Fibroblast of the aortic adventitia (primary cell): ENCODE measurements at regions not wholly inside any gene's neighbourhood (a gene's known extent, or its start where the extent isn't known, plus 50 kb on each side); places are given as distances from the start of the nearest gene placed in this dataset.

Source experiments
- DNase-seq: peaks from one replicate; pipeline ENCODE4 v3.0.0-alpha.2; 2010; ENCODE audit warnings: low read depth
- H3K4me3 ChIP-seq: 2 replicates; pipeline ENCODE4 v1.5.1; 2011; ENCODE audit warnings: low read depth, mild to moderate bottlenecking, control low read depth, low read length, moderate library complexity
- TF ChIP-seq, protein P1 (sequence below): IDR thresholded peaks from 2 replicates; pipeline ENCODE4 v1.5.1; 2011; ENCODE audit warnings: mild to moderate bottlenecking, low read length, control low read depth, inconsistent platforms; ENCODE audit not compliant: insufficient read depth

DNA sequence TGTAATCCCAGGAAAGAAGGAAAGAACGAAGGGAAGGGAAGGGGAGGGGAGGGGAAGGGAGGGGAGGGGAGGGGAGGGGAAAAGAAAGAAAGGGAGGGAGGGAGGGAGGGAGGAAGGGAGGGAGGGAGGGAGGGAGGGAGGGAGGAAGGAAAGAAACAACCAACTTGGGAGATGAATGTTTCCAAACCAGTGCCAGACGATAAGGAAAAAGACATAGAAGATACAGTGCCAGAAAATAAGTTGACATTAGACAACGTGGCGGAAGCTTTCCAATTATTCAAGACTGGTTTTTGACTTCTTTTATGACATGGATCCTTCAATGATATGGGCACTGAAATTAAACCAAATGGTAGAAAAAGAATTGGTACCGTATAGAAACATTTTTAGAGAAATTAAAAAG, 181.2 kb upstream of the POU5F2 start:
- H3K4me3 ChIP-seq, result no peak overlapping the region
- TF ChIP-seq, protein P1, sequence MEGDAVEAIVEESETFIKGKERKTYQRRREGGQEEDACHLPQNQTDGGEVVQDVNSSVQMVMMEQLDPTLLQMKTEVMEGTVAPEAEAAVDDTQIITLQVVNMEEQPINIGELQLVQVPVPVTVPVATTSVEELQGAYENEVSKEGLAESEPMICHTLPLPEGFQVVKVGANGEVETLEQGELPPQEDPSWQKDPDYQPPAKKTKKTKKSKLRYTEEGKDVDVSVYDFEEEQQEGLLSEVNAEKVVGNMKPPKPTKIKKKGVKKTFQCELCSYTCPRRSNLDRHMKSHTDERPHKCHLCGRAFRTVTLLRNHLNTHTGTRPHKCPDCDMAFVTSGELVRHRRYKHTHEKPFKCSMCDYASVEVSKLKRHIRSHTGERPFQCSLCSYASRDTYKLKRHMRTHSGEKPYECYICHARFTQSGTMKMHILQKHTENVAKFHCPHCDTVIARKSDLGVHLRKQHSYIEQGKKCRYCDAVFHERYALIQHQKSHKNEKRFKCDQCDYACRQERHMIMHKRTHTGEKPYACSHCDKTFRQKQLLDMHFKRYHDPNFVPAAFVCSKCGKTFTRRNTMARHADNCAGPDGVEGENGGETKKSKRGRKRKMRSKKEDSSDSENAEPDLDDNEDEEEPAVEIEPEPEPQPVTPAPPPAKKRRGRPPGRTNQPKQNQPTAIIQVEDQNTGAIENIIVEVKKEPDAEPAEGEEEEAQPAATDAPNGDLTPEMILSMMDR, result no peak
- DNase-seq, result no peak

DNA sequence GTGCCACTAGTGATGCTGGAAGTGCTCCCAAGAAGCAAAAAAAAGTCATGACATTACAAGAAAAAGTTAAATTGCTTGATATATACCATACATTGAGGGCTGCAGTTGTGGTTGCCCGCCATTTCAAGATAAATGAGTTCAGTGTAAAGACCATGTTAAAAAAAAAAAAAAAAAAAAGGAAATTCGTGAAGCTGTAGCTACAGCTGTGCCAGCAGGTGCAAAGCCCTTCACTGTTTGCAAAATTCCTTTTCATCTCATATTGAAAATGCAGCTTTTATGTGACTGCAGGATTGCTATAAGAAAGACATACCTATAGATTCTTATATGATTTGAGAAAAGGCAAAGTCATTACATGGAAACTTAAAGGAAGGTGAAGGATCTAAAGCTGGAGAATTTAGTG, 179.6 kb upstream of the POU5F2 start:
- DNase-seq, result no peak
- H3K4me3 ChIP-seq, result no peak overlapping the region
- TF ChIP-seq, protein P1, result no peak

DNA sequence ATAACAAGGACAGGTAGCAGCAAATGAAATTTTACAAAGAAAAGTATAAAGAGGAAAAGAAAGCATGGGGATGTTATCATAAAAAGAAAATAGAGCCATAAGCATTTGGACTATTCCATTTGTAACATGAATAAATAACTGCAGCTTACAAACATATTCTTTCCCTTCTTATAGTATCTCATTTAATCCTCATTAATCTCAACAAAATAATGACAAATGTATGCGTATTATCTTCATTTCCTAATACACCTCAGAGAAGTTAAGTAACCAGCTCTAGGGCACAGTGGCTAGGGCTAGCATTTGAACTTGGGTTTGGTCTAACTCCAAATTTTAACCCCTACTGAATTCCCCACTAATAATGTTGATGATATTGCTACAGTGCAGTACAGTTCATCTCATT, 175.5 kb upstream of the POU5F2 start:
- DNase-seq, result no peak
- H3K4me3 ChIP-seq, result no peak overlapping the region
- TF ChIP-seq, protein P1, result no peak

DNA sequence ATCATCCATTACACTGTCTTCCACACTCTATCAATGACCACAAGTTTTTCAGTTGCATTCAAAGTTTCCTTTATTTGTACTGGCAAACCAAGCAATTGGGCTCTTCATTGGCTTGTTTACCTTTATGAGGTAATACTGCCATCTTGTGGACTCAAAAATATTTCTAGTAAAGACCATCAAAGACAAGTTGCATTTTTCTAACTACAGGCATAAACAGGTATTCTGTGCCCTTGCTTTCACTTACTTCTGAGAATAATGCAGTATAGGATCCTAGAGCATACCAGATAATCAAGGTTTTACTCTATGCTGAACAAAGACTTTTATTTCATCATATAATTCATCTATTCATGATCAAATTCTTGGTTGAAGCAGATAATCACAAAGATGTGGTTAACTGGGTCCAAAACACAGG, 173.7 kb upstream of the POU5F2 start:
- TF ChIP-seq, protein P1, result peak; percentile 48
- peak; percentile 79 for DNase-seq
- H3K4me3 ChIP-seq, result no peak overlapping the region

DNA sequence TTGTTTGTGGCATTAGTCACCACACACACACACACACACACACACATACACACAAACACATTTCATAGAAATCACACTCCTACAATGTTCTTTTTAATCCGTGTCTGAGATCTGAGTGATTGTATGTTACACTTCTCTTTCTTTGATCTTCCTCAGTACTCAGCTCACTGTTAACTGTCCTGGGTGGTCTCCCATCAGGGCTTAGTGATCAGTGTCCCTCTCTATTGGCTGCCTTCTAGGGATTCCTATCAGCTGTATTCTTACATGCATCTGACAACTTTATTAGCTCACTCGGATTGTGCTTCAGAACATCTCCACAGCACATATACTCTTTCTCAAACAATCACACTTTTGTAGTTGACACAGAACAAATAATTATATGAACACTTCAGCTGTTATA, 170.2 kb upstream of the POU5F2 start:
- H3K4me3 ChIP-seq, result no peak overlapping the region
- TF ChIP-seq, protein P1, result no peak
- DNase-seq, result no peak

DNA sequence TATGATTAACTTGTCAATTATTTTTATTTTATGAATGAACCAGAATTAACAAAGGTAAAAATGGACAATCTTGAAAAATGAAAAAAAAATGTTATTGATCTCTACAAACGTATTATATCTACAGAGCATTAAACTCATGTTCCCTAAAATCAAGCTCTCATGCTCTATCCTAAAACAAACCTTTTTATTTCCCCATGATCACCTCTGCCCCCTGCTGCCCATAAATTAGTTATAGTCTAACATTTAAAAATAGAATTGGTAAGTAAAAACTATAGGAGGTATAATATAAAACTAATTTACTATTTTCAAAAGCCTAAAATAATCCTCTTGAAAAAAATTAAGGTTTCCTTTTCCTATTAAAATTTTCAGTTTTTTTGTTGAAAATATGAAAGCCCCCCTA, 168.0 kb upstream of the POU5F2 start:
- TF ChIP-seq, protein P1, result peak; percentile 32
- peak; percentile 35 for DNase-seq
- H3K4me3 ChIP-seq, result no peak overlapping the region

DNA sequence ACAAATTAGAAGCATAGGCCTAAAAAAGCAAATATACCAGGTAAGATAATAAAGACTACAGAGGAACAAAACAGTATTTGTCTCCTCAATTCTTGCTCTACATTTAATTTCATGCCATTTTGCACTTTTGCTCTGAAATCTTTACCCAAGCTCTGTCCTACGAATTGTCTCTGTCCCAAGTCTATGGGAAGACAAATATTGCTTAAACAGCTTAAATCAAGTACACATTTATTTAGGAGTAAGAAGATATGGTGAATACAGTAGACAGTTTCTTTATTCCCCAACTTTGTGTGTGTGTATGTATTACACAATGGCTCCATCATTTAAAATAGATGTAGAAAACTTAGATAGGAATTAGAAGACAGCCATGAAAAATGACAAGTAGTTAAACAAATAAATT, 163.5 kb upstream of the POU5F2 start:
- no peak overlapping the region for H3K4me3 ChIP-seq
- no peak for DNase-seq
- TF ChIP-seq, protein P1, result no peak
